K562 (cell line): ENCODE measurements at regions not wholly inside any gene's neighbourhood (a gene's known extent, or its start where the extent isn't known, plus 50 kb on each side); places are given as distances from the start of the nearest gene placed in this dataset.

Source experiments
- ATF7 ChIP-seq: fragments of 450-650 bp; IDR thresholded peaks from 2 replicates; pipeline ENCODE4 v1.7.1; 2014; ENCODE audit warnings: mild to moderate bottlenecking, moderate library complexity
- BCLAF1 ChIP-seq, 2 experiments: fragments of 450-650 bp in 1 of 2; IDR thresholded peaks; 2 replicates each; pipeline ENCODE4 v1.6.1; 2011 to 2017; ENCODE audit warnings: low read depth in 2 of 2, antibody characterized with exemption in 1 of 2, borderline replicate concordance in 1 of 2, low read length in 1 of 2, mild to moderate bottlenecking in 1 of 2, mixed read lengths in 1 of 2; ENCODE audit not compliant: control insufficient read depth in 1 of 2
- ETV6 ChIP-seq, 3 experiments: fragments of 150-350 bp in 1 of 3; sonication (generic) in 1 of 3; formaldehyde crosslinking in 1 of 3; IDR thresholded peaks; 2 replicates each; pipeline versions ENCODE4 v1.6.1 to v1.8.0; 2014 to 2022; ENCODE audit warnings: borderline replicate concordance in 2 of 3, low read depth in 2 of 3, antibody characterized with exemption in 1 of 3, low read length in 1 of 3, mild to moderate bottlenecking in 1 of 3, missing genetic modification reagents in 1 of 3
- FOXM1 ChIP-seq, 2 experiments: fragments of 450-650 bp in 1 of 2; sonication (generic) in 1 of 2; formaldehyde crosslinking in 1 of 2; IDR thresholded peaks; 2 replicates each; pipeline versions ENCODE4 v1.6.1 to v1.9.0; 2017 to 2022; ENCODE audit warnings: low read depth in 2 of 2, mild to moderate bottlenecking in 2 of 2, missing genetic modification reagents in 1 of 2, moderate library complexity in 1 of 2
- NKRF ChIP-seq: fragments of 450-650 bp; IDR thresholded peaks from 2 replicates; pipeline ENCODE4 v1.6.1; 2016; ENCODE audit warnings: borderline replicate concordance
- PCBP1 ChIP-seq: fragments of 200-400 bp; formaldehyde crosslinking; IDR thresholded peaks from 2 replicates; pipeline ENCODE4 v1.6.1; 2018; ENCODE audit warnings: mild to moderate bottlenecking, low read depth, low read length; ENCODE audit not compliant: poor library complexity, severe bottlenecking
- RFX5 ChIP-seq: IDR thresholded peaks from 2 replicates; pipeline ENCODE4 v1.6.1; 2011; ENCODE audit warnings: low read depth, mild to moderate bottlenecking, improper control_type of control experiment, low read length
- SAFB ChIP-seq: fragments of 200-400 bp; formaldehyde crosslinking; IDR thresholded peaks from 2 replicates; pipeline ENCODE4 v1.6.1; 2017; ENCODE audit warnings: low read depth, low read length, borderline replicate concordance
- SIRT6 ChIP-seq: IDR thresholded peaks from one replicate; pipeline ENCODE4 v1.6.1; 2012; ENCODE audit warnings: low read depth, mild to moderate bottlenecking, control low read depth, inconsistent platforms, low read length, moderate library complexity
- ZFP1 ChIP-seq: fragments of 450-650 bp; formaldehyde crosslinking; IDR thresholded peaks from 2 replicates; pipeline ENCODE4 v1.4.0; 2020; ENCODE audit warnings: mild to moderate bottlenecking, mixed read lengths
- ZNF324 ChIP-seq: fragments of 250-450 bp; sonication (Bioruptor Pico); IDR thresholded peaks from 2 replicates; pipeline ENCODE4 v1.4.0; 2020; ENCODE audit warnings: mild to moderate bottlenecking
- ZNF449 ChIP-seq: fragments of 250-450 bp; sonication (Bioruptor Pico); IDR thresholded peaks from 2 replicates; pipeline ENCODE4 v1.8.0; 2022; ENCODE audit warnings: moderate library complexity, mild to moderate bottlenecking, inconsistent platforms
- ZNF507 ChIP-seq: conservative IDR thresholded peaks from 2 replicates; pipeline ENCODE4 v1.6.1; 2017; ENCODE audit warnings: missing genetic modification characterization, missing compliant biosample characterization
- ZNF57 ChIP-seq: fragments of 450-650 bp; formaldehyde crosslinking; IDR thresholded peaks from 2 replicates; pipeline ENCODE4 v1.4.0; 2020; ENCODE audit warnings: mild to moderate bottlenecking, moderate library complexity
- TF ChIP-seq, protein P1 (sequence below): fragments of 450-650 bp; IDR thresholded peaks from 2 replicates; pipeline ENCODE4 v1.6.1; 2017; ENCODE audit warnings: mild to moderate bottlenecking, moderate library complexity

- TF ChIP-seq, protein P1, sequence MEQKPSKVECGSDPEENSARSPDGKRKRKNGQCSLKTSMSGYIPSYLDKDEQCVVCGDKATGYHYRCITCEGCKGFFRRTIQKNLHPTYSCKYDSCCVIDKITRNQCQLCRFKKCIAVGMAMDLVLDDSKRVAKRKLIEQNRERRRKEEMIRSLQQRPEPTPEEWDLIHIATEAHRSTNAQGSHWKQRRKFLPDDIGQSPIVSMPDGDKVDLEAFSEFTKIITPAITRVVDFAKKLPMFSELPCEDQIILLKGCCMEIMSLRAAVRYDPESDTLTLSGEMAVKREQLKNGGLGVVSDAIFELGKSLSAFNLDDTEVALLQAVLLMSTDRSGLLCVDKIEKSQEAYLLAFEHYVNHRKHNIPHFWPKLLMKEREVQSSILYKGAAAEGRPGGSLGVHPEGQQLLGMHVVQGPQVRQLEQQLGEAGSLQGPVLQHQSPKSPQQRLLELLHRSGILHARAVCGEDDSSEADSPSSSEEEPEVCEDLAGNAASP = no peak
- TF ChIP-seq ATF7 = no peak
- no peak for TF ChIP-seq PCBP1
- peak; percentile 79 for TF ChIP-seq FOXM1 (IDR thresholded peaks at IDR 0.05; ENCODE audit: low read depth)
- TF ChIP-seq FOXM1 (CRISPR knock-in tag; IDR thresholded peaks at IDR 0.05; ENCODE audit: low read depth) = no peak
- TF ChIP-seq ZNF449 (CRISPR knock-in tag) = no peak
- TF ChIP-seq ZNF507 (tag) = no peak
- no peak for TF ChIP-seq ZNF324 (CRISPR knock-in tag)
- TF ChIP-seq BCLAF1 (IDR thresholded peaks at IDR 0.05; ENCODE audit: borderline replicate concordance in 1 of 2, control insufficient read depth in 1 of 2, low read depth in 2 of 2, low read length in 1 of 2) = peak in 1 of 2 experiments; percentile 52; a peak in 1 of 4 replicates
- TF ChIP-seq RFX5 = no peak
- TF ChIP-seq ZFP1 = no peak
- no peak for TF ChIP-seq SAFB
- no peak for TF ChIP-seq ZNF57
- no peak for TF ChIP-seq ETV6 (IDR thresholded peaks at IDR 0.05; ENCODE audit: borderline replicate concordance in 1 of 2, low read depth in 2 of 2, low read length in 1 of 2)
- no peak for TF ChIP-seq ETV6 (CRISPR knock-in tag; IDR thresholded peaks at IDR 0.05; ENCODE audit: borderline replicate concordance)
- TF ChIP-seq NKRF = no peak
- no peak for TF ChIP-seq SIRT6
Measured at GRCh38 chr12:127083008-127083949, 1183.7 kb upstream of the TMEM132C start (continued).
